NCI-H146 treated with DMSO at 0.1 percent for 48 hours (cell line): ENCODE measurements at regions not wholly inside any gene's neighbourhood (a gene's known extent, or its start where the extent isn't known, plus 50 kb on each side); places are given as distances from the start of the nearest gene placed in this dataset.

Source experiments
- DNase-seq: peaks from one replicate; lab custom pipeline; 2025; ENCODE audit not compliant: unreplicated experiment; lab: John Stamatoyannopoulos, UW

DNA sequence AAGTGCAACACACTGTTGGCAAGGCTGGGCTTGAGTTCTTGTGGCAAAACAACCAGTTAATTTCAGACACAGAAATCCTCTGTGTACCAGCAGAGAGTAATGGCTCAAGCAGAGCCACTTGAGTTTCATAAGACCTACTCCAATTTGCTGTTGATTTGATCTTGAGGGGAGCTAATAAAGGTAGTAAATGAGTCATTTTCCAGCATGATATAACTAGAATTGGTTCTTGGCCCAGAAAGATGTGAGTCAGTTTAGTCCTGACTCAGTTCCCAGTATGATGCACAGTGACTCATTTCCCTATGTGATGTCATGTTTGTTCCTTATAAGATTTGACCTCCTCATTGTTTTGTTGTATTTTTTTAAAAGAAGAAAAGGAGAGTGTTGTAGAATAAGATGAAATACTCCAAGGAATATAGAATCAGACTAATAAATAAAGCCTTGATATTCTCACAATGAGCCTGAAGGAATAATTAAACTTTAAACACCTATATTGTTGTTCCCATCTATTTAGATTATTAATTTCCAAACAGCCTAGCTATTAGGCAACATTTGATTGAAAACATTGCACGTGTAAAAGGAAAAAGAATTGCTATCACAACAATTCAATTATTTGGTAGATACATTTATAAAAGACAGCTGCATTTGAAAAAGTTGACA, 186.2 kb downstream of the REEP3 start:
- no peak for DNase-seq

DNA sequence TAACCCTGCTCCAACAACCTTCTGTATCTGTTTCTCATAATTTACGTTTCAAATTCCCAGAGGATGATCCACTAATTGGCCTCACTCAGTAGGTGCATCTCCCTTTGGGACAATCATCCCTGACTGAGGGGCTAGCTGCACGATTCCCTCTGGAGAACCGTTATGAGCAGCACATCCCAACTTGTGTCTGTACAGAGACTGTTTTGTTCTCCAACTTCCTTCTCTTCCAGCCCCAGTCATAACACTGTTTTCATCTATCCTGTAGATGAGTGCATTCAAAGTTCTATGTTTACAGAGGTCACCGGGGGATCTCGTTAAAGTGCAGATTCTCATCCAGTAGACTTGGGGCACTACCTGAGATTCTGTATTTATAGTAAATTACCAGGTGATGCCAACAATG, 187.2 kb downstream of the REEP3 start:
- no peak for DNase-seq

DNA sequence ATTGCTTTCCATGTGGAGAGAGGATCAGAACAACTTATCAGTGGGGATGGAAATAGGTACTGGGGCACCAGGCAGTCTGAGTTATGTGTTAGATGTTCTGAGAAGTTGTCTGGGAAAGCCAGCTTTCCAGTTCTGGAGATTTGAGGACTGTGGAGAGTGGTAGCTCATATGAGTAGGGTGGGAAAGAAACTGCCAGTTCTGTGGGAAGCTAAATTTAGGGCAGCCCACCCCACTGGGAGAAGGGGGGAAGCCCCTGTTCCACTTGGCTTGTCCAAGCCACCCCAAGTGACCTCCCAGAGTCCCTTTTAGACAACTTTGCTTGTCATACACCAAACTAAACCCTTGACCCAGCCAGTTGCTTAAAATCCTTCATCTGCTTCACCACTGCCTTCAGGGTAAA, 189.5 kb downstream of the REEP3 start:
- DNase-seq: no peak

DNA sequence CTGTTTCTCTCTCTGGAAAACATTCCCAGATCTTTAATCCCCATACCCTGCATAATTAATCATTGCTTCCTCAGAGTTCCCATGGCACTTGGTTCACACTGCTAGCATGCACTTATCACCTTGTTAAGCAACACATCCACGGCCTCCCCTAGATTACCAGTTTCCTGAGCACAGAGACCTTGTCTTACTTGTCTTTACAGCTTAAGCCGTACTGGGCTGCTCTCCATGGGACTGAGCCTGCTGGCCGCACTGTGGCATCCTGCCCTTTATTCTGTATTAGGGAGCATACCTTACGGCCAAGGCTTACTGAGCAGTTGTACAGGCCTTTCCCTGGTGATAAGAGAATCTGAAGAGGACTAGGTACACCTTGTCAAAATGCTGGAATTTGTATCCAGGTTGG, 190.2 kb downstream of the REEP3 start:
- no peak for DNase-seq

DNA sequence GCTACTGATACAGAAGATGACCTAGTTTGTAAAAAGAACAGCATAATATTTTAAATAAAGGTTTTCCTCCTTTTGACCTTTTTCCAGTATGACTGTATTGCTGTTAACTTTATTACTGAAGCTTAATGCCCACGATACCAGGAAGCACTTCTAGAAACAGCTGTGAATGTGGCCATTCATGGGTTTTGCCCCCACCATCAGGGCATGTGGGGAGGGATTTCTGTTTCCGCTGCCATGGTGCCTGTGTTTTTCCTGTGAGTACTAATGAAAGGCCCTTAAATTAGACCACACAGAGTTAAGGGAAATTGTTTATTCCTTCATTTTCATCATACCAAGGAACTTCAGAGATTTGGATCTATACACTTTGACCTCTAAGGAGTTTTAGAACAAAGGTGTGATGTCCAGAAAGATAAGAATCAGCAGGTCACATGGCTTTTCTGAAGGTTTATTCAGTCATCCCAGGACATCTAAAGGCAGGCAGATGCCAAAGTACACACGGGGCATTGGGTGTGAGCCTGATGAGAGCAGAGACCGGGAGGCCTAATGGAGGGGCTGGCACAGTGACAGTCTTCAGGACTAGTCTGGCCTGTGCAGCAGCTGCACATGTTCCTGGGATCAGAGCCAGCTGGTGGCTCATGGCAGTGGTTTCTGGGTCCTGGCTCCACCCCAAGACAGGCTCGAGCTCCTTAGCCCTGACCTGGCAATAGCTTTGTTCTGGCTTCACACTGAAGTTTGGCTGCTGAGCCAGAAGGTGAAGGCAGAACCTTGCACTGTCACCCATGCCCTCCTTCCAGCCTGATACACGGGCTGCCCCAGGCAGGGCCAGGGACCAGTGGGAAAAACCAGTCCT, 190.9 kb downstream of the REEP3 start:
- DNase-seq: no peak

DNA sequence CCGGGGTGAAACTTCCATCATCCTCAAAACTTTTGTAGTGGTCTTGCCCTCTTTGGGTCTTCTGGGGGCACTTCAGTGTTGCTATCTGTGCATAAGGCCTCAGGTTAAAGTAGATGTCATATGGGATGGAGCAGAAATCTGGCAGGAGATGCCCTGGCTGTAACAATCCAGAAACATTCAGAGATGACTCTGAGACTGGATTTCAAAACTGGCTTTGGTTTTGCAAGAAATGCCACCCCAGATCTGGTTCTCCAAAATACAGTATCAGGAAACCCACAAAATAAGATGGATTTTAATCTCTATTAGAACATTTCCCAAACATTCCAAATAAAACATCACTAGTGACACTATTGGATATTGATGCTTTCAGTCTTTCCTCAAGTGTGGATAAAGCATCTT, 191.5 kb downstream of the REEP3 start:
- no peak for DNase-seq

DNA sequence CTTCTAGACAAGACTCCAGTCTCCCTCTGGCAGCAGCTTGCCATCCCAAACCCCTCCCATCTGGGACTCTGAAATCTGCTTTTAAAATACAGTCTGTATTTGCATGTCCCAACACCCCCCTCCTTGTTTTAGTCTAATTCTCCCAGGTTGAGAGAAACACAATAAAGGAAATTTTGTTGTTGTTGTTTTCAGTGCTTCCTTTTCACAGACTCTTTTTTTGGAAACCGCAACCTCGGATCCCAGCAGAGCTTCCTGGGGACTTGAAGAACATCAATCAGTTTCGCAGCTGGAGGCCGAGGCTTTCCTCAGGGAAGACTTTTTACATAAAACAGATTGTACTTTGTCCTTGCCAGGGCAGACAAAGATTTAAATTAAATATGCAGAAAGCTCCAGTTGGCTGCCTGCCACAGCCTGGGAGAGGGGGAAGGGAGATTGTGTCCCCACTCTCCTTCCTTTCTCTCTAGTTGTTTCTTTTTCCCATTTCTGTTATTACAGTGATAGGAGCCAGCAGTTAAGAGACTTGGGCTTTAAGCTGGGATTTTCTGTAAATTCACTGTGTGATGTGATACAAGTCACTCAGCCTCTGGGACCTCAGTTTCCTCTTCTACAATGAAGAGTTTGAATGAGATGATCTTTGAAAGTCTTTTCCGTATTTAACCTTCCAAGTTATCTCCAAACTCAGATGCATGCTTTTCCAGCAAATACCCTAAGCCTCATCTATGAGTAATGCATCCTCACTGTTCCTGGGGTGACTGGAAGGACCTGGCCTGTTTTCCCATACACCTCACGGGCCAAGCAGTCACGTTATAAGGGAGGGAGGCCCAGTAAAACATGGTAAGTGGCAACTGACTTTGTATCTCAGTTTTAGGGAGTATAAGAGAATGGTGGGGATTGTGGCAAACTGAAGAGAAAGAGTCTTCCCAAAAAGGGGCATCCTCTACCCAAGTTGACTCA, 192.3 kb downstream of the REEP3 start:
- peak; percentile 15 for DNase-seq

DNA sequence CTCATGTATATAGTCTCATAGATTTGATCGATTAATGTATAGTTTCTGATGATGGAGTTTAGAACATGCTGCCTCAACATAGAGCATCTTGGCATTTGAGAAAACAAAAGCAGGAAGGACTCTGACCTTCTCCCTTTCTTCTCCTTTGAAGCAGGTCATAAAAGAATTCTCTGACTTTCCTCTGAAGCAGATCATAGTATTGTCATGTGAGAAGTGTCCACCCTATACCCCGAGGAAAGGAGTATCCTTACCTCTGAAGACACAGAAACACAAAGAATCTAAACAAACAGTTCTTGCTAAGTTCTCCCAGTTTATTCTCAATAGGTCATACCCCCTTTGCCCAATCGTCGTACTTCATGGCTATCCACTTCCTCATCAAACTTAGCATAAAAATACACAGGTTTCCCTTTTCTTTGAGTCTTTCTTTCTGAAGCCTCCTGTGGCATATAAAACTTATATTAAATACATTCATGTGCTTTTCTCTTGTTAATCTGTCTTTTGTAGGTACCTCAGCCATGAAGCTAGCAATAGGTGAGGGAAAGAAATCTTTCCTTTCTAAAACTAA, 194.9 kb downstream of the REEP3 start:
- DNase-seq: no peak

DNA sequence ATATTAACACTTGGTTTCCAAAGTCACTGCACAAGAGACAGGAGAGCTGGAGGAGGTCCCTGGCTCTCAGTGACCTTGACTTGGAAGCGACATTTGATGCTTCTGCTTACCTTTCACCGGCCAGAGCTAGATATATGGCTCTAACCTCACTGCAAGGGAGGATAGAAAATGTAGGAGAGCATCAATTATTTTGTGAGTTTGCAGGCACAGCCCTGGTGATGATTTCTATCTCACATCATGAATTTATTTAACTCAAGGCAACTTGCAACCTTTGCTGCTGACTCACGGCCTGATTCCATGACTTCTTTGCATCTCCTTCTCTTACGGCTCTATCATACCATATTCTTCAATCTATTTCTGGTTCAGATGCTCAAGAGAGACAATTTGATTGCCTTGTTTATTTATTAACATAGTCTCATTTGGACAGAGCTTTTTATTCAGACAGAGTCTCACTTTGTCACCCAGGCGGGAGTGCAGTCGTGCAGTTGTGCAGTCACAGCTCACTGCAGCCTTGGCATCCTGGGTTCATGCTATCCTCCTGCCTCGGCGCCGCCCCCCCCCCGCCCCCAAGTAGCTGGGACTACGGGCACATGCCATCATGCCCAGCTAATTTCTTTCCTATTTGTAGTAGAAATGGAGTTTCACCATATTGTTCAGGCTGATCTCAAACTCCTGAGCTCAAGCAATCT, 196.0 kb downstream of the REEP3 start:
- no peak for DNase-seq

DNA sequence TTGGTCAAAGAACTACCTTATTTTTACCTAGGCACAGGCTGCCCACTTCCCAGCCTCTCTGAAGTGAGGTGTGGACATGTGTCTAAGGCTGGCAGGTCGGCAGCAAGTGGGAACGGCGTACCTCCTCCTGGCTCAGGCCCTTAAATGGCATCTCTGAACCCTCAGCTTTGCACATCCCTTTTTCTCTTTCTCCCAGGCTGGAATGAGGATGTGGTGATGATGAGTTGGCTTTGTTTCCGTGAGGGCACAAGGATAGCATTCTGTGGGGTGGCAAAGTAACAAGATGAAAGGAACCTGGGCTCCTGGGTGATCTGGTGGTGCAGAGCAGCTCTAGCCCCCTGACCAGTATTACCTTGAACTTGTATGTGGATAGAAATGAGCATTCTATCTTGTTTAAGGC, 196.8 kb downstream of the REEP3 start:
- DNase-seq: no peak

DNA sequence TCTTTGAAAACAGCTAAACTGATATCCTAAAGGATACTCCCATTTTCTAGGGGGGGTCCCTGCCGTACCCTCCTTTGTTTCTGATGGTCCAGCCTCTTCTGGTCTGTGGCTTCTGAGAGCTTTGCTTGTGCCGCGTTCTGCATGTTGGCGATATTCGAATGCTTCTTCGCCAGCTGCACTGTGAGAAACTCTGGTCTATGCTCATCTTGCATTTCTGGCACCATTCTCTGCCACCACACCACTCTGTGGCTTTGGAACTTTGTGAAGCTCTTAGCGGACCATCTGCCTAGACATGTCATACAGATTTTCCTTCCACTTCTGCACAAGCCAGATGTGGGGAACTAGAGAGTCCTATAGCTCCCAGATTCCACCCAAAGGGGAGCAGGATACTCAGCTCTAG, 197.2 kb downstream of the REEP3 start:
- no peak for DNase-seq

DNA sequence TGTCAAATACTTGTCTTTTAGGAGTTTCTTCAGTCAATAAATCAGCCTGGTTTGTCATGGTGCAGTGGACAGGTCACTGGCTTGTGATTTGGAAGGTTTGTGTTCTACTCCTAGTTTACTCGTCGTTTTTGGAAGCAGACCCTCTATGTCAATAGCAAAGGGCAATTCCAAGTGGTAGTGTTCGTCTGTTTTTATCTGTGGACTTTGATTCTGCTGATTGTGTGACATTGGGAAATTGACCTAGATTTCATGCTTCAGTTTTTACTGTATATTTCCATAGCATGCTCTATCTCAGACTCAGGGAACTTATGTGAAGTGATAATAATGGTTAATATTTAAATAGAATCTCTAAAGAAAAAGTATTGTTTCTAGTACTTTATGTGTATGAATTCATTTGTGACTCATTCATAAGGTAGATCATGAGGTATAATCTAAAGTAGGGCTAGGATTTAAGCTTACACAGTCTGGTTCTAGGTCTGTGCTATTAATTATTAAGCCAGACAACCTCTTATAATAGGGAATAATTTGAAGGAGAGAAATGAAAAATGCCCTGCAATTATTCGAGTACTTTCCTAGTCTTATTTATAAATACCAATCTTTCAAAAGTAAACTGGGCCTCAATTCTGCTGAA, 198.1 kb downstream of the REEP3 start:
- no peak for DNase-seq

DNA sequence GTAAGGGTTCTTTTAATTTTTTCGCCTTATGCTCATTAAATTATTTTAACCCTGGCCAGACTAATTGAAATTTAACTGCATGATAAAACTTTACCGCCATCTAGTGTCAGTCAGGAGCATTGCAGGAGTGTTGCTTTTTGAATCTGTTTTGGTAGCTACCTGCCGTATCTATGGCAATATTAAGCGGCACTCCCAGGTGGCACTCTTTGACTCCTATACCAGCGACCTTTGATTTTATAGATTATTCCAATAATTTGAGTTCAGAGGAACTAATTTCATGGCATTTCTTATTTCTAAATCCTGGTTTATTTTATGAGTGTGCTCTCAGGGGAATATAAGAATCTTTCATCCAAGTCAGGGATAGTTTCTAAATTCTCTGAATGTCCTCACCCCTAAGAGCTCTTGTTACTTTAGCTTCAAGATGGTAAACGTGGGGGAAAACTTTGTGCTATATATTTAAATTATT, 198.9 kb downstream of the REEP3 start:
- peak; percentile 65 for DNase-seq

DNA sequence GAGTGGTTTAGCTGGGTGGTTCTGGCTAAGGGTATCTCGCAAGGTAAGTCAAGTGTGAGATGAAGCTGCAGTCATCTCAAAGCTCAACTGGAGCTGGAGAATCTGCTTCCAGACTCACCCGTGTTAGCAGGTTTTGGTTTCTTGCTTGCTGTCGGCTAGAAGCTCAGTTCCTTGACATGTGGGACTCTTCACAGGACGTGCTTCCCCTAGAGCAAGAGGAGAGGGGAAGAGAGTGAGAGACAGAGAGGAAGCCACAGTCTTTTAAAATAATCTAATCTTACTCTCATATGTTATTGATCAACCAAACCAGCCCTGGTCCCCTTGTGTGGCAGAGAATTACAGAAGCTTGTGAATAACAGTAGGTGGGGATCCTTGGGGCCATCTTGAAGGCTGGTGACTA, 199.5 kb downstream of the REEP3 start:
- no peak for DNase-seq

DNA sequence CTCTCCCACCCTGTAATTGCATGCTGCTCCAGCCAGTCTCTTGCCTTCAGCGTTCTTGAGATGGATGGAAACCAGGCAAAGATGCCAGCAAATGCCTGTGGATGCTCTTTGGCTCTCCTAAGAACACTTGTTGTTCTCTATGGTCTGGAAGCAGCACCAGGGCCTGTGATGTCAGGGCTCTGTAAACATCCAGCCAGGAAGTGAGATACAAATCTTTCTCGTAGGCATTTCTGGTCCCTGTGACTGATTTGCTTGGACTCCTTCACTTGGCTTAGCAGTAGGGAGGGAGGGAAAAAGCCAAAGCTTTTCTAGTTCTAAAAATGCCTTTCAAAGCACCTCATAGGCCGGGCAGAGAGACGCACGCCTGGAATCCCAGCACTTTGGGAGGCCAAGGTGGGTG, 201.3 kb downstream of the REEP3 start:
- DNase-seq: no peak

DNA sequence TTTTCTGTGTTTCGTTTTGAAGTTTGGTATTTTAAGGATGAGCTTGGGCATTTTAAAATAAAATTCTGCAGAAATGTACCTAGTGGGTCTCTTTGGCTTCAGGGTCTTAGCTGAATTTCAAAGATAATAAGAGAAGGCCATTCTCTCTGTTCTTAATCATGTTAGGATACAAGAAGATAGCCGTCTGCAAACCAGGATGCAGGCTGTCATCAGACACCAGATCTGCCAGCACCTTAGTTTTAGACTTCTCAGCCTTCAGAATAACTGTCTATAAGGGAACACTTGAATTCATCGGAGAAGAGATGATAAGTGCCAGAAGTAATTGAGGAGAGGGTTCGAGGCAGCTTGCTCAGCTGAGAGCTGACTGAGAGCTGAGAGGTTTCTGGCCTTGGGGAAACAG, 202.1 kb downstream of the REEP3 start:
- DNase-seq: no peak

DNA sequence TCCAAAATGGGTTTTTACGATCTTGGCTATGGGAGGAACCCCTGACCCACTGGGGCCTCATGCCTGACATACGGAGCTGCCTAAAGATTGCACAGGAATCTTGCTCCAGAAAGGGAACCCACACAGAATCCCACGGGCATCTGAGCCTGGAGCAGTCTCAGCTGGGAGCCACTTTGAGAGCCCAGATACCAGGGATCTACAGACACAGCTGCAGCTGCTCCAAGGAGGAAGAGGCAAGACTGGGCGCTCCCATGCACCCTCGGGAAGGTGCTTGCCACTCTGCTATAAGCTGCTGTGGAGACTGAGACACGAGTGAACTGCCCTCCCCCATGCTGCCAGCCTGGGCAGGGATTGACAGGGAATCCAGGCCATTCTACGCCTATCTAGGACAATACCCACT, 202.5 kb downstream of the REEP3 start:
- no peak for DNase-seq

DNA sequence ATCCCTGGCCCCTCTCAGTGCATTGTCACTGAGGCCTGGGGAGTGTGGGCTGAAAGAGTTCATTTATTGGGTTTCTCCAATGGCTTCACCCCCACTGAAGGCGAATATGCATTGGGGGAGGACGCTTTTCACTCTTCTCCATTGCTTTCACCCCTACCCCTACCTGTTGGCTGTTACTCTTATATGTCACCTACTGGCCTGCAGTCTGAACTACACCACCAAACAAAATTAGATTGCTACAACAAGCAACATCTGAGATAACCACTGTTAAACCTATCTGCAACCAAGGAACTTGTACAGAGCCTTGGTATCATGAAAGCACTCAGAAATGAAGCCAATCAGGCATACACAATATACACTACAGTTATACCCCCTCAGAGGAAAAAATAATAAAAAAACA, 203.7 kb downstream of the REEP3 start:
- DNase-seq: no peak

DNA sequence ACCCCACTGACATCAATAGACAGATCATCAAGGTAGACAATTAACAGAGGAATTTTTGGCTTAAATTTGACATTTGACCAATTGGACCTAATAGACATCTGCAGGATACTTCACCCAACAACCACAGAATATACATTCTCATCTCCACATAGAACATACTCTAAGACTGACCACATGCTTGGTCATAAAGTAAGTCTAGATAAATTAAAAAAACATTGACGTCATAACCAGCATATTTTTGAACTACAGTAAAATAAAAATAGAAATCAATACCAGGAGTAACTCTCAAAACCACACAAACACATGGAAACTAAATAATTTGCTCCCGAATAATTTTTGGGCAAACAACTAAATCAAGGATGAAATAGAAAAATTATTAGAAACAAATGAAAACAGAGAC, 205.7 kb downstream of the REEP3 start:
- DNase-seq: no peak

DNA sequence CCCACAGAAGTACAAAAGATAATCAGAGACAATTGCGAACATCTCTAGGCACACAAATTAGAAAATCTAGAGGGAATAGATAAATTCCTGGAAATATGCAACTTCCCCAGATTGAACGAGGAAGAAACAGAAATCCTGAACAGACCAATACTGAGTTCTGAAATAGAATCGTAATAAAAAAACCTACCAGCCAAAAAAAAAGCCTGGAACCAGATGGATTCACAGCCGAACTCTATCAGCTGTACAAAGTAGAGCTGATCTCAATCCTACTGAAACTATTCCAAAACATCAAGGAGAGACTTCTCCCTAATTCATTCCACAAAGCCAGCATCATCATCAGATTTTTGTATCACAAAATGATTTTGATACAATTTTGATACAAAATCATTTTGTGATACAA, 206.4 kb downstream of the REEP3 start:
- no peak for DNase-seq
